Body of pancreas (tissue), 4 donors: ENCODE measurements at regions not wholly inside any gene's neighbourhood (a gene's known extent, or its start where the extent isn't known, plus 50 kb on each side); places are given as distances from the start of the nearest gene placed in this dataset.
A peak's percentile ranks its signal among the peaks of the same experiment; 100 is the strongest.

Experiments
- ATAC-seq: fragments of 150-250 bp; one replicate; pipeline ENCODE4 v1.9.1; 2016
- DNase-seq, 4 donors: peaks; one replicate each; pipeline ENCODE4 v3.0.0-alpha.2; 2019
- H3K27ac ChIP-seq, 4 donors: fragments of 200-600 bp; sonication (generic); 1 replicate in 3 of 4; 2 replicates in 1 of 4; pipeline versions ENCODE4 v1.5.1 to v1.6.1; 2016 to 2019; ENCODE audit warnings: mild to moderate bottlenecking in 1 of 4, mixed read lengths in 1 of 4, moderate library complexity in 1 of 4
- H3K27me3 ChIP-seq, 2 donors: fragments of 200-600 bp; sonication (generic); one replicate each; pipeline ENCODE4 v1.6.0; 2016; ENCODE audit warnings: mild to moderate bottlenecking in 1 of 2
- H3K36me3 ChIP-seq, 2 donors: fragments of 200-600 bp; sonication (generic); replicated peaks in 1 of 2; 2 replicates each; pipeline ENCODE4 v1.5.1; 2016; ENCODE audit warnings: low read depth in 2 of 2; ENCODE audit not compliant: insufficient read depth in 1 of 2
- H3K4me1 ChIP-seq: fragments of 200-600 bp; sonication (generic); one replicate; pipeline ENCODE4 v1.6.0; 2016
- H3K4me3 ChIP-seq, 2 donors: fragments of 200-600 bp; sonication (generic); 1 replicate in 1 of 2; 2 replicates in 1 of 2; pipeline ENCODE4 v1.5.1; 2016 to 2019
- H3K9me3 ChIP-seq, 3 donors: fragments of 200-600 bp; sonication (generic); 1 replicate in 2 of 3; 2 replicates in 1 of 3; pipeline ENCODE4 v1.5.1; 2016
- POLR2A ChIP-seq, 3 donors: fragments of 450-650 bp; IDR thresholded peaks; one replicate each; pipeline ENCODE4 v1.6.1; 2016; ENCODE audit warnings: antibody characterized with exemption in 3 of 3, mild to moderate bottlenecking in 2 of 3
- WGBS, 2 donors: methylation state at CpG; one replicate each; pipeline ENCODE4 v1.1.5; 2017; 5-methylcytosine and 5-hydroxymethylcytosine counted together
- intact Hi-C: fragments of 100-400 bp; cut with DNase I; formaldehyde crosslinking; loops from one replicate; pipeline ENCODE4 v1.15.1; 2023
- TF ChIP-seq, protein P1 (sequence below), 7 experiments: fragments of 450-650 bp in 4 of 7; fragments of 200-600 bp in 3 of 7; sonication (generic) in 3 of 7; IDR thresholded peaks; one replicate each; pipeline ENCODE4 v1.5.1; 2016 to 2019; ENCODE audit warnings: antibody characterized with exemption in 7 of 7

DNA sequence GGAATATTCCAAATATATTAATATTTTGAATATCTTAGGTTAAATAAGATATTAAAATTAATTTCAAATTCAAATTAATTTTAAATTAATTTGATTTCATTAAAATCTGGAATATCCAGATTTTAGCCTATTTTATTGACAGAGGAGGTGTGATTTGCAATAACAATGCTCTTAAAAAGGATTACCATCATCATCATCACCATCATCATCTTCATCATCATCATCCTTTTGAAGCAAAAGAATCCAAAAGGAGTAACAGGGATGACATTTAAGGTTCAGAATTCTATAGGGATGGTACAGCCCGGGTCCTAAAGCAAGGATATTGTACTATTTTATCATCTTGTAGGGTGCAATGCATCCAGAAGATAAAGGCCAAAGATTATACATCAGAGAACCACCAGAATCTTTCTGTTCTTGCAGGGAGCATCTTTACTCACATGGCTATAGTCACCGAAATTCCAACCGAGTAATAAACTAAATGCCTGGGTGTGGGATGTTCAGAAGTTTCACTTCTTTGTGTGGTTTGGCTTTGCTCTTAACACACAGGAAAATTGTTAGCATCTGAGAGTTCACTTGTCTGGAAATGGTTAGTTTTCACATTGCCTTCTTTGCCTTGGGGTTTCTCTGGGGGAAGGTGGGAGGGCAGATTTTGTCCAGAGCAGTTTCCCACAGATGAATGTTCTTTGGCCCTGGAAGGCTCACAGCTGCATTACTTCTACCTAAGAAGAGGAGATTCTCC is 99.1 kb upstream of the ITGA6 start:
- no peak for ATAC-seq
- WGBS, 2 donors = 91 to 94% methylated on average over 3 of the region's 3 CpGs
- TF ChIP-seq POLR2A (IDR thresholded peaks at IDR 0.05) = no peak
- TF ChIP-seq, protein P1, sequence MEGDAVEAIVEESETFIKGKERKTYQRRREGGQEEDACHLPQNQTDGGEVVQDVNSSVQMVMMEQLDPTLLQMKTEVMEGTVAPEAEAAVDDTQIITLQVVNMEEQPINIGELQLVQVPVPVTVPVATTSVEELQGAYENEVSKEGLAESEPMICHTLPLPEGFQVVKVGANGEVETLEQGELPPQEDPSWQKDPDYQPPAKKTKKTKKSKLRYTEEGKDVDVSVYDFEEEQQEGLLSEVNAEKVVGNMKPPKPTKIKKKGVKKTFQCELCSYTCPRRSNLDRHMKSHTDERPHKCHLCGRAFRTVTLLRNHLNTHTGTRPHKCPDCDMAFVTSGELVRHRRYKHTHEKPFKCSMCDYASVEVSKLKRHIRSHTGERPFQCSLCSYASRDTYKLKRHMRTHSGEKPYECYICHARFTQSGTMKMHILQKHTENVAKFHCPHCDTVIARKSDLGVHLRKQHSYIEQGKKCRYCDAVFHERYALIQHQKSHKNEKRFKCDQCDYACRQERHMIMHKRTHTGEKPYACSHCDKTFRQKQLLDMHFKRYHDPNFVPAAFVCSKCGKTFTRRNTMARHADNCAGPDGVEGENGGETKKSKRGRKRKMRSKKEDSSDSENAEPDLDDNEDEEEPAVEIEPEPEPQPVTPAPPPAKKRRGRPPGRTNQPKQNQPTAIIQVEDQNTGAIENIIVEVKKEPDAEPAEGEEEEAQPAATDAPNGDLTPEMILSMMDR (IDR thresholded peaks at IDR 0.05) = no peak
- H3K4me3 ChIP-seq = no peak overlapping the region
- no peak for DNase-seq
- no peaks in the 10 kb centered on the region for H3K27me3 ChIP-seq
- peak overlapping the region; percentile 66 to 86 (median 78) for H3K27ac ChIP-seq
- no peaks in the 10 kb centered on the region for H3K36me3 ChIP-seq
- peaks cover 50% of the 10 kb centered on the region for H3K4me1 ChIP-seq
- H3K9me3 ChIP-seq = no peaks in the 10 kb centered on the region
- intact Hi-C loops = no loop called here

DNA sequence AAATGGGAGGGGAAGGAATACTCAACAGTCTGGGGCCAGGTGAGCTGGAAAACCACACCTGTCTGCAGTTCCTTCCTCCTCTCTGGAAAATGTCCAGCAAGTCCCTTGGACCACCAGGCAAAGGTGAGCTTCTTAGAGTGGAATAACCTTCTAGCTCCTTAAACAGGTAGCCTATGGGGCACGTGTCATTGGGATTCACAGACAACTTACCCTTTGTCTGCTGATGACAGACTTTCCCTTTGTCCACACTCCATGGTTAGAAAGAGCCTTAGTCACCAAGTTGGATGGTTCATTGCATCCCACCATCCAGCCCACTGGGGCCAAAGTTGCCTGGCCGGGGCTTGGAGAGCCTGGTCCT is 98.0 kb upstream of the ITGA6 start:
- no peak for DNase-seq
- TF ChIP-seq, protein P1 (IDR thresholded peaks at IDR 0.05) = no peak
- TF ChIP-seq POLR2A (IDR thresholded peaks at IDR 0.05) = no peak
- intact Hi-C loops = no loop called here
- Histone ChIP-seq H3K36me3 (no peaks in the 10 kb centered on the region), H3K9me3 (no peaks in the 10 kb centered on the region), H3K27ac (peak overlapping the region; percentile 66 to 86 (median 78)), H3K27me3 (no peaks in the 10 kb centered on the region), H3K4me1 (peaks cover 59% of the 10 kb centered on the region), H3K4me3 (no peak overlapping the region)
- WGBS, 2 donors = 52 to 65% methylated on average over 2 of the region's 2 CpGs
- no peak for ATAC-seq

DNA sequence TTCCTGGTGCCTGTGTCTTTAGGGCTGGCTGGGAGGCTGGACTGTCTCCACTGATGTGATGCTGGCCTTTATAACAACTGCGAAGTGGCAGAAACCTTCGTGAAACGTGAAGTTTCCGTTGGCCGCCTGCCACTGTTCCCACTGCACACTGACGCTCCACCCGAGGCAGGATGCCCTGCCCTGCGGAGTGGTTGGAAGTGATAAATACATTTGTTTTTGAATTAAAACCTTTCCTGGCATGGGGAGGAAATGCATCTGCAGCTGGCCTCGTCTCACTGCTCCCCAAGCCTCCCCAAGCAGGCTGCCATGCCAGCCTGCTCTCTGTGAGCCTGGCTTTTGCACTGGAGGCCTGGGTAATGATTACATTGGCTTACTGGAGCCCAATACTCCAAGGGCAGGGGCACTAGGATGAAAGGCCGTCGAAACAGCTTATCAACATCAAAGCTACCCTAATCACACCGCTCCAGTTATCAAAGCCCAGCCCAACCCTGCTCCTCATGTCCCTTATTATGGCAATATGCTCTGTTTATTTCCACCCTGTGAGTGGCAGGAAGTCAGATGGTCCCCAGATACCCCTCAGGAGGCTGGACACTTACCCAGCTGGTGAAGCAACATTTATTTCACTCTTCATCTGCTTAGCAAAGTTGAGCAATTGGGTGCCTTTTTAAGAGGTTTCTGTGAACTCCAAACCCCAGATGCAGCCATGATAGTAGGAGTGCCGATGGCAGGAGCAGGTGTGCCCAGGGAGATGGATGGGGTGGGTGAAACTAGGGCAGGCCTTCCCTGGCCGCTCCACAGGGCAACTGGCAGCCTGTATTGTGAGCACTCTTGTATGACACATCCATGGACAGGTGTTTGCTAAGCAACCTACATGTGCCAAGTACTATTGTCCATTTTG is 97.4 kb upstream of the ITGA6 start:
- WGBS, 2 donors = 22 to 24% methylated on average over 13 to 14 of the region's 14 CpGs
- intact Hi-C loops = no loop called here
- peak; percentile 79 to 86 (median 82) for DNase-seq
- peak in 2 of 3 donors; percentile 48 to 50 for TF ChIP-seq POLR2A (IDR thresholded peaks at IDR 0.05)
- TF ChIP-seq, protein P1 (IDR thresholded peaks at IDR 0.05) = no peak
- H3K36me3 ChIP-seq = no peaks in the 10 kb centered on the region
- no peaks in the 10 kb centered on the region for H3K9me3 ChIP-seq
- no peak overlapping the region for H3K4me3 ChIP-seq
- peaks cover 65% of the 10 kb centered on the region for H3K4me1 ChIP-seq
- ATAC-seq = peak; percentile 85
- no peaks in the 10 kb centered on the region for H3K27me3 ChIP-seq
- peak overlapping the region; percentile 66 to 86 (median 78) for H3K27ac ChIP-seq

DNA sequence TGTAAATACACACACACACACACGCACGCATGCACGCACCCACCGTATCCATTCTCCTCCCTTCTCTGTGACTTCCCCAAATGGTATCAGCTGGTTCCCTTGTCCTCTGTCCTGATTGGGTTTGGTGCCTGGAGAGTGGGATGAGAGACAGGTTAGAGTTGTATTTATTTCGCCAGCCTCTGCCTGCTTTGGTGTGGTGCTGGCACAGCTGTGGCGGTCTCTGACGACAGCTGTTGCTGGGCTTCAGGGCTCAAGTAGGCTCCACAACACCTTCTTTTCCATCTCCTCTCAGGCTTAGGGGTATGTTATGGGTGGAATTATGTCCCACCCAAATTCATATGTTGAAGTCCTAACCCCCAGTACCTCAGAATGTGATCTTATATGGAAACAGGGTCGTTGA is 94.9 kb upstream of the ITGA6 start:
- Histone ChIP-seq H3K4me3 (no peak overlapping the region), H3K36me3 (no peaks in the 10 kb centered on the region), H3K9me3 (no peaks in the 10 kb centered on the region), H3K27ac (peak overlapping the region in 3 of 4 donors; percentile 70 to 77 (median 73)), H3K4me1 (peaks cover 73% of the 10 kb centered on the region), H3K27me3 (no peaks in the 10 kb centered on the region)
- TF ChIP-seq, protein P1 (IDR thresholded peaks at IDR 0.05) = no peak
- TF ChIP-seq POLR2A (IDR thresholded peaks at IDR 0.05) = no peak
- ATAC-seq (no peak), DNase-seq (no peak)
- intact Hi-C loops = no loop called here
- 92 to 96% methylated on average over 8 of the region's 8 CpGs for WGBS, 2 donors
